ENCODE measurements at regions not wholly inside any gene's neighbourhood (a gene's known extent, or its start where the extent isn't known, plus 50 kb on each side); places are given as distances from the start of the nearest gene placed in this dataset.

DNA sequence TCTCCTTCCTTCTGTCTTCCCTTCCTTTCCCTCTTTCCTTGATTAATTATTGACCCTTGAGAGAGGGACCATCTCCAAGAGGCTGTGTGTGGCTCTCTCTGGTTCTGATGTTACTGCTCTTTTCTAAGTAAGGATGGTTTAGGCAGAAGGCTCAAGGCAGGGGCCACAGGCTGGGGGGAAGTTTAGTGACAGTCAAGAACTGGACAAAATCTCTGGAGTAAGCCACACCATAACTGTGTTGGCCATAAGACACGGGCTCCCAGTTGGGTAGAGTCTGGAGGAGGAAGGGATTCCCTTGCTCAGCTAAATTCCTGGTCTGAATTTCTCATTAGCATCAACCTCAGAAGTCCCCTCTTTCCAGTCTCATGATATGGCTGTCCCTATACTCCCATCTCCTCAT, 74.7 kb downstream of the BUD13 start:
- DNase-seq (ENCODE audit: low spot score), result no peak
- in situ Hi-C loops (cut with MboI; ENCODE audit: low pct_unique_long_range_greater_than_20kb, low sequenced_read_pairs, unreplicated experiment), result no loop called here
- TF ChIP-seq, protein P1, sequence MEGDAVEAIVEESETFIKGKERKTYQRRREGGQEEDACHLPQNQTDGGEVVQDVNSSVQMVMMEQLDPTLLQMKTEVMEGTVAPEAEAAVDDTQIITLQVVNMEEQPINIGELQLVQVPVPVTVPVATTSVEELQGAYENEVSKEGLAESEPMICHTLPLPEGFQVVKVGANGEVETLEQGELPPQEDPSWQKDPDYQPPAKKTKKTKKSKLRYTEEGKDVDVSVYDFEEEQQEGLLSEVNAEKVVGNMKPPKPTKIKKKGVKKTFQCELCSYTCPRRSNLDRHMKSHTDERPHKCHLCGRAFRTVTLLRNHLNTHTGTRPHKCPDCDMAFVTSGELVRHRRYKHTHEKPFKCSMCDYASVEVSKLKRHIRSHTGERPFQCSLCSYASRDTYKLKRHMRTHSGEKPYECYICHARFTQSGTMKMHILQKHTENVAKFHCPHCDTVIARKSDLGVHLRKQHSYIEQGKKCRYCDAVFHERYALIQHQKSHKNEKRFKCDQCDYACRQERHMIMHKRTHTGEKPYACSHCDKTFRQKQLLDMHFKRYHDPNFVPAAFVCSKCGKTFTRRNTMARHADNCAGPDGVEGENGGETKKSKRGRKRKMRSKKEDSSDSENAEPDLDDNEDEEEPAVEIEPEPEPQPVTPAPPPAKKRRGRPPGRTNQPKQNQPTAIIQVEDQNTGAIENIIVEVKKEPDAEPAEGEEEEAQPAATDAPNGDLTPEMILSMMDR (IDR thresholded peaks at IDR 0.05; ENCODE audit: extremely low read depth, insufficient read depth, missing control alignments), result no peak

DNA sequence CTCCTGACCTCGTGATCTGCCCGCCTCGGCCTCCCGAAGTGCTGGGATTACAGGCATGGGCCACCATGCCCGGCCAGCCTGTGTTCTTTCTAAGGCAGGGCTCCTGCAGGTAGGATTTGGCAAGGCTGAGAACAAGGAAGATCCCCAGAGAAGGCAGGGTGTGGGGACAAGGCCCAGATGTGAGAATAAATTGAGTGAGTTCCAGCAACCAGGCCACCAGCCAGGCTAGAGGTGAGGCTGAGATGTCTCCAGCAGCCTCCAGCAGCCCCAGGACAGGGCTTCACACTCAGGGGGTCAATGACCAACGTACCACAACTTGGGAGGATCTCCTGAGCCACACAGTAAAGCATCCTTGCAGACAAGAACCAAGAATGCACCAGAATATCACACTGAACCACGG, 75.1 kb downstream of the BUD13 start:
- no peak for DNase-seq (ENCODE audit: low spot score)
- TF ChIP-seq, protein P1 (IDR thresholded peaks at IDR 0.05; ENCODE audit: extremely low read depth, insufficient read depth, missing control alignments), result no peak
- in situ Hi-C loops (cut with MboI; ENCODE audit: low pct_unique_long_range_greater_than_20kb, low sequenced_read_pairs, unreplicated experiment), result no loop called here

DNA sequence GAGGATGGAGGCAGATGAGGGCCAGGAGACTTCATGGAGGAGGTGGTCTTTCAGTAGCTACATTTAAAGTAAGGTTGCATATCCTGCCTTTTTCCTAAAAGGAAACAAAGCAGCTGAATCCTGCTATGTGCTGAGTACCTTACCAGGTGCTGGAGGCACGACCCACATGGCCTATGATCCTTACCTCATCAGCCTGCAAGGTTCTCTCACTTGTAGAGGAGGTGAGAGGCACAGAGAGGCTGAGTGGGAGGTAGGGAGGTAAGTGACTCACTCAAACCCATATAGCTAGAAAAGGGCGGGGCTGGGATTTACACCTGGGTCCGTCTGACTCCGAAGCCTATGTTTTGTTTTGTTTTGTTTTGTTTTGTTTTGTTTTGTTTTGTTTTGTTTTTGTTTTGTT, 75.8 kb downstream of the BUD13 start:
- in situ Hi-C loops (cut with MboI; ENCODE audit: low pct_unique_long_range_greater_than_20kb, low sequenced_read_pairs, unreplicated experiment), result no loop called here
- no peak for DNase-seq (ENCODE audit: low spot score)
- TF ChIP-seq, protein P1 (IDR thresholded peaks at IDR 0.05; ENCODE audit: extremely low read depth, insufficient read depth, missing control alignments), result no peak

DNA sequence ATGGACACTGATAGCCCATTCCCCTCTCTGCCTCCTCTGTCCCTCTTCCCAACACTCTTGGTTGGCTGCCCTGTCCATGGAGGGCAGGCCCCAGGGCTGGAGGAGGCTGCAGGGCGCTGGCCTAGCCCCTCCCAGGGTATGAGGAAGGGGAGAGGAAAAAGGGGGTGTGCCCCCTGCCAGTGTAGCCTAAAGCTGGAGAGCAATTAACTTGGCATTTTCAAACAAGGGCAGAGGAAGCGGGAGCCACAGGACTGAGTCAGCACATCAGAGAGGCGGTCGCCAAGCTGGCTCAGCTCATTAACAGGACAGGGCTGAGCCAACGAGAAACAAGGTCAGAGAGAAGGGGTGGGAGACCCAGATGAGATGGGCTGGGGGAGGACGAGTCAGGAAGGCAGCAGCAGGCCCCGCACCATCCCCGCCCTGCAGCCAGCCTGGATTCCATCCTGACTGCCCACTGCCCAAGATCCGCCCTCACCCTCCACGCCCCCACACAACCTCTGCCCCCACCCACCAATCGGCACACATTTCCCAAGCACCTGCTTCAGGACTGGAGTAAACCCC, 76.3 kb downstream of the BUD13 start:
- in situ Hi-C loops (cut with MboI; ENCODE audit: low pct_unique_long_range_greater_than_20kb, low sequenced_read_pairs, unreplicated experiment), result no loop called here
- DNase-seq (ENCODE audit: low spot score), result no peak
- TF ChIP-seq, protein P1 (IDR thresholded peaks at IDR 0.05; ENCODE audit: extremely low read depth, insufficient read depth, missing control alignments), result no peak

DNA sequence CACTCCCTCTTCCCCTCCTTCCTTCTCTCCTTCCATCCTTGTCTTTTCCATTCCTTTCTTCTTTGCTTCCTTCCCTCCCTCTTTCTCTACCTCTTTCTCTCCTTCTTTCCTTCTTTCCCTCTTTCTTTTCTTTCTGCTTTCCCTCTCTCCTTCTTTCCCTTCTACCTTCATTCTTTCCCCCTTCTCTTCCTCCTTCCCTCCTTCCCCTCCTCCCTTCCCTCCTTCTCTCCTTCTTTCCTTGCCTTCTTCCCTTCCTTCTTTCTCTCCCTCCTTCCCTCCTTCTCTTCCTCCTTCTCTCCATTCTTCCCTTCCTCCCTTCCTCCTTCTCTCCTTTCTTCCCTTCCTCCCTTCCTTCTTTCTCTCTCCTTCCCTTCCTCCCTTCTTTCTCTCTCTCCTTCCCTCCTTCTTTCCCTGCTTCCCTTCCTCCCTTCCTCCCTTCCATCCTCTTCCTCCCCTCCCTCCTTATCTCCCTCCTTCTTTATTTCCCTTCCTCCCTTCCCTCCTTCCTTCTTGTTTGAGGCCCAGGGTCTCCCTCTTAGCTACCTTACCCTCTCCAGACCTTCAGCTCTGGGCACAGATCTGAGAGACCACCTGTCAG, 77.0 kb downstream of the BUD13 start:
- TF ChIP-seq, protein P1 (IDR thresholded peaks at IDR 0.05; ENCODE audit: extremely low read depth, insufficient read depth, missing control alignments), result no peak
- in situ Hi-C loops (cut with MboI; ENCODE audit: low pct_unique_long_range_greater_than_20kb, low sequenced_read_pairs, unreplicated experiment), result no loop called here
- DNase-seq (ENCODE audit: low spot score), result no peak

DNA sequence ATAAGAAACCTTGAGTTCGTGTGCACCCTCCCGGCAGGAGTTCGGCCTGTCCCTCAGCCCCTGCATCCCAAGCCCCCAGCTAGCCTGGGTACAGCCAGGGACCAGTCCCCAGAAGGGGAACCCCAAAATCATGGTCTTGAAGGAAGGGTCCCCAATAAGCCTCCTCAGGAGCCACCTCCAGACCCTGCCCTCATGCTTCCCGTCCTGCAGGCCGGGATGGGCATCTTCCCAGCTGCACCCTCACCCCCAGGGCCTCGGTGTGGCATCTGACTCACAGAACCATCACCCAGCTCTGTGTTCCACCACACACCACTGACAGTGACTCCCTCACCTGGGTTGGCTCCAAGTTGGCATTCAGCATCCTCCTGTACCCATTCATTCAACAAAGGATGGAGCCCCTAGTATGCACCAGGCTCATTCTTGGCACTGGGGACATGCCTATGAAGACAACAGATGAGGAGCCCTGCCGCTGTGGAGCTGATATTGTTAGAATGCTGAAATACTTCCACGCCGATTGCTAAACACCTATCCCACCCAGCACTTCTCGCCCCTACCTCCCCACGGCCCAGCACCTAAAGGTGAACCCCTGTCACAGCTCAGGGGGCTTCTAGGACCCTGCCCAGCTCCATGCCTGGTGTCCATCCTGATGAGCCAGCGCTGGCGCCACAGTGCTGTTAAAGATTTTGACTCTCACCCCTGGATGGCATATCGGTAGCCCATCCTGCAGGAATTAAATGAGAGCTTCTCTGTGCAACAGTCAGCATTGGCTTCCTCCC, 77.8 kb downstream of the BUD13 start:
- DNase-seq (ENCODE audit: low spot score), result no peak
- in situ Hi-C loops (cut with MboI; ENCODE audit: low pct_unique_long_range_greater_than_20kb, low sequenced_read_pairs, unreplicated experiment), result no loop called here
- TF ChIP-seq, protein P1 (IDR thresholded peaks at IDR 0.05; ENCODE audit: extremely low read depth, insufficient read depth, missing control alignments), result no peak

All from GM13977 (cell line).